ENCODE measurements at regions not wholly inside any gene's neighbourhood (a gene's known extent, or its start where the extent isn't known, plus 50 kb on each side); places are given as distances from the start of the nearest gene placed in this dataset.

DNA sequence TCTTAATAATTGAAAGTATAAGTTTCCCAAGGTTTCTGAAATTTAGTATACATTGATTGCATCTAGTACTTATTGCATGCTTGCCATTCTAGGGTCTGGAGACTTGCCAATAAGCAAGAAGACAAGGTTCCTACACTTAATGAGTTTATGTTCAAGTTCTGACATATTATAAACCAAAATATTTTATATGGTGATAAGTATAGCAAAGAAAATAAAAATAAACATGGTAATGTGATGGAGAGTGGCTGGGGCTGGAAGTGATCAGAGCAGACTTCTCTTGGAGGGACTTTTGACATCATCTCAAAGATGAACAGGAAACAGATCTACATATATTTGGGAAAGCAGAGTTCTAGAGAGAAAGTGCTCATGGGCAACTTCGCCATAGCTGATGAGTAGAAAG lies 119.5 kb upstream of the EPHA4 start:
- Histone ChIP-seq H3K9me2 (replicated peaks; ENCODE audit: low read length) (no peaks in the 10 kb centered on the region), H3K4me3 (ENCODE audit: low read length) (no peak overlapping the region), H3K9ac (ENCODE audit: low read length) (no peak overlapping the region), H3K4me1 (ENCODE audit: insufficient read depth, low read length) (no peaks in the 10 kb centered on the region), H3K9me3 (ENCODE audit: low read length) (no peaks in the 10 kb centered on the region), H3K4me2 (ENCODE audit: low read length) (no peak overlapping the region), H3K36me3 (ENCODE audit: low read depth, low read length) (no peaks in the 10 kb centered on the region), H3F3A (ENCODE audit: low read length, unreplicated experiment) (no peaks in the 10 kb centered on the region), H2AFZ (ENCODE audit: low read length) (no peak overlapping the region), H3K27ac (ENCODE audit: low read length) (no peak overlapping the region), H4K20me1 (ENCODE audit: low read length) (no peaks in the 10 kb centered on the region), H3K27me3 (ENCODE audit: low read length) (peaks cover 17% of the 10 kb centered on the region; the same call in 1 of the 2 replicates), H3K79me2 (ENCODE audit: low read length) (no peaks in the 10 kb centered on the region)
- ATAC-seq = no peak
- ChIA-PET POLR2A (ENCODE audit: unreplicated experiment) (no interaction called here), CTCF (no interaction called here)
- DNase-seq = no peak
- intact Hi-C loops (cut with micrococcal nuclease) = no loop called here
- TF ChIP-seq, protein P1, sequence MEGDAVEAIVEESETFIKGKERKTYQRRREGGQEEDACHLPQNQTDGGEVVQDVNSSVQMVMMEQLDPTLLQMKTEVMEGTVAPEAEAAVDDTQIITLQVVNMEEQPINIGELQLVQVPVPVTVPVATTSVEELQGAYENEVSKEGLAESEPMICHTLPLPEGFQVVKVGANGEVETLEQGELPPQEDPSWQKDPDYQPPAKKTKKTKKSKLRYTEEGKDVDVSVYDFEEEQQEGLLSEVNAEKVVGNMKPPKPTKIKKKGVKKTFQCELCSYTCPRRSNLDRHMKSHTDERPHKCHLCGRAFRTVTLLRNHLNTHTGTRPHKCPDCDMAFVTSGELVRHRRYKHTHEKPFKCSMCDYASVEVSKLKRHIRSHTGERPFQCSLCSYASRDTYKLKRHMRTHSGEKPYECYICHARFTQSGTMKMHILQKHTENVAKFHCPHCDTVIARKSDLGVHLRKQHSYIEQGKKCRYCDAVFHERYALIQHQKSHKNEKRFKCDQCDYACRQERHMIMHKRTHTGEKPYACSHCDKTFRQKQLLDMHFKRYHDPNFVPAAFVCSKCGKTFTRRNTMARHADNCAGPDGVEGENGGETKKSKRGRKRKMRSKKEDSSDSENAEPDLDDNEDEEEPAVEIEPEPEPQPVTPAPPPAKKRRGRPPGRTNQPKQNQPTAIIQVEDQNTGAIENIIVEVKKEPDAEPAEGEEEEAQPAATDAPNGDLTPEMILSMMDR (conservative IDR thresholded peaks at IDR 0.05; ENCODE audit: low read depth, low read length) = no peak
- TF ChIP-seq EZH2phosphoT487 (IDR thresholded peaks at IDR 0.05; ENCODE audit: borderline replicate concordance, low read length) = no peak
- no peak for TF ChIP-seq EZH2 (IDR thresholded peaks at IDR 0.05; ENCODE audit: low read length, unreplicated experiment)
- no TSS peak for BruUV-seq (replicated peaks)

DNA sequence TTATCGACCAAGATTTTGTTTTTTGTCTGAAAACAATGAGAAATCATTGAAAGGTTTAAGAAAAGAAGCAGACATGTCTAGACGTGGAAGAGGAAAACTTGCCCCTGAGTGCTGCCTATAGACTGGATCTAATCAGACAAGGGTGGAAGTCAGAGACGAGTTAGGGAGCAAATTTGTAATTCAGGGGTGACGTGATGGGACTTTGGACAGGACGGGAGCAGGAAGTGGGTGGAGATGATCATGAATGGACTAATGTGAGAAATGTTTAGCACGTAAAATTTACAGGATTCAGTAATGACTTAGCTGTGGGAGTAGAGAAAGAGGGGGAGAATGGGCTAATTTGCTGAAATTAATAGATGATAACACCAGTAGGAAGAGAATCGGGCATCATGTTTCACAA lies 117.0 kb upstream of the EPHA4 start:
- Histone ChIP-seq H3F3A (ENCODE audit: low read length, unreplicated experiment) (no peaks in the 10 kb centered on the region), H3K9me2 (replicated peaks; ENCODE audit: low read length) (no peaks in the 10 kb centered on the region), H3K4me3 (ENCODE audit: low read length) (no peak overlapping the region), H2AFZ (ENCODE audit: low read length) (no peak overlapping the region), H3K36me3 (ENCODE audit: low read depth, low read length) (no peaks in the 10 kb centered on the region), H3K4me1 (ENCODE audit: insufficient read depth, low read length) (no peaks in the 10 kb centered on the region), H4K20me1 (ENCODE audit: low read length) (no peaks in the 10 kb centered on the region), H3K79me2 (ENCODE audit: low read length) (no peaks in the 10 kb centered on the region), H3K27ac (ENCODE audit: low read length) (no peak overlapping the region), H3K4me2 (ENCODE audit: low read length) (no peak overlapping the region), H3K9me3 (ENCODE audit: low read length) (no peaks in the 10 kb centered on the region), H3K9ac (ENCODE audit: low read length) (no peak overlapping the region), H3K27me3 (ENCODE audit: low read length) (peaks cover 10% of the 10 kb centered on the region; the same call in 1 of the 2 replicates)
- ATAC-seq (no peak), DNase-seq (no peak)
- intact Hi-C loops (cut with micrococcal nuclease) = no loop called here
- ChIA-PET POLR2A (ENCODE audit: unreplicated experiment) (no interaction called here), CTCF (no interaction called here)
- TF ChIP-seq, protein P1 (conservative IDR thresholded peaks at IDR 0.05; ENCODE audit: low read depth, low read length) = no peak
- no peak for TF ChIP-seq EZH2phosphoT487 (IDR thresholded peaks at IDR 0.05; ENCODE audit: borderline replicate concordance, low read length)
- TF ChIP-seq EZH2 (IDR thresholded peaks at IDR 0.05; ENCODE audit: low read length, unreplicated experiment) = no peak
- no TSS peak for BruUV-seq (replicated peaks)

DNA sequence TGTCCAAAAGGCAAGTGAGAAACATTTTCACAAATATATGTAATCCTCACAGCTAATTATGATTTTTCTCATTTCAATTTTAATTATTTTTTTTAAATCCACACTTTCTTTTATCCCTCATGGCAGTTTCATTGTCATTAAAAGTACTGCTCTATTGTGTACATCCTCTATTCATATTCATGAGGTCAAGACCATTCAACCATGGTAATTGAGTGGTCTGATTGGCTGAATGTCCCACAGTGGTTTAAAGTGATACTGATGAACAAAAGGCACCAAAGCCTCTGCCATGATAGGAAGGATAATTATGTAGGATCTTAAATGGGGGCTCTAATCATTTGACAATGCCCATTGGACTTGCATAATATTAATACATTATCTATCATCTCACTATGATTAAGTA lies 108.4 kb upstream of the EPHA4 start:
- BruUV-seq (replicated peaks) = no TSS peak
- no peak overlapping the region for H3K4me3 ChIP-seq (ENCODE audit: low read length)
- TF ChIP-seq EZH2phosphoT487 (IDR thresholded peaks at IDR 0.05; ENCODE audit: borderline replicate concordance, low read length) (no peak), EZH2 (IDR thresholded peaks at IDR 0.05; ENCODE audit: low read length, unreplicated experiment) (no peak)
- TF ChIP-seq, protein P1 (conservative IDR thresholded peaks at IDR 0.05; ENCODE audit: low read depth, low read length) = no peak
- H3K9ac ChIP-seq (ENCODE audit: low read length) = no peak overlapping the region
- H3K36me3 ChIP-seq (ENCODE audit: low read depth, low read length) = no peaks in the 10 kb centered on the region
- no peaks in the 10 kb centered on the region for H4K20me1 ChIP-seq (ENCODE audit: low read length)
- H3K9me2 ChIP-seq (replicated peaks; ENCODE audit: low read length) = no peaks in the 10 kb centered on the region
- H2AFZ ChIP-seq (ENCODE audit: low read length) = no peak overlapping the region
- H3K9me3 ChIP-seq (ENCODE audit: low read length) = no peaks in the 10 kb centered on the region
- H3K4me1 ChIP-seq (ENCODE audit: insufficient read depth, low read length) = no peaks in the 10 kb centered on the region
- H3F3A ChIP-seq (ENCODE audit: low read length, unreplicated experiment) = no peaks in the 10 kb centered on the region
- no peak overlapping the region for H3K4me2 ChIP-seq (ENCODE audit: low read length)
- H3K79me2 ChIP-seq (ENCODE audit: low read length) = no peaks in the 10 kb centered on the region
- no peak for ATAC-seq
- CTCF ChIA-PET = no interaction called here
- H3K27me3 ChIP-seq (ENCODE audit: low read length) = peaks cover 7% of the 10 kb centered on the region; the same call in 1 of the 2 replicates
- DNase-seq = no peak
- no peak overlapping the region for H3K27ac ChIP-seq (ENCODE audit: low read length)
- POLR2A ChIA-PET (ENCODE audit: unreplicated experiment) = no interaction called here
- intact Hi-C loops (cut with micrococcal nuclease) = no loop called here
